HEK293 (cell line): ENCODE measurements at regions not wholly inside any gene's neighbourhood (a gene's known extent, or its start where the extent isn't known, plus 50 kb on each side); places are given as distances from the start of the nearest gene placed in this dataset.
"Not testable (repeated sequence)": the region's sequence is repeated elsewhere in the genome, so short reads cannot be mapped to it uniquely, and the experiment has no call there.

Experiments
- CTCF ChIP-seq: fragments of 450-650 bp; formaldehyde crosslinking; IDR thresholded peaks from 2 replicates; pipeline ENCODE4 v1.5.1; 2016; ENCODE audit warnings: missing biosample characterization, missing genetic modification characterization
- YY1 ChIP-seq: fragments of 450-650 bp; formaldehyde crosslinking; IDR thresholded peaks from 2 replicates; pipeline ENCODE4 v1.5.1; 2018; ENCODE audit warnings: missing biosample characterization, missing genetic modification characterization
- ZFP41 ChIP-seq: fragments of 450-650 bp; formaldehyde crosslinking; IDR thresholded peaks from 2 replicates; pipeline ENCODE4 v1.5.1; 2016; ENCODE audit warnings: missing biosample characterization, missing genetic modification characterization, borderline replicate concordance
- ZIC2 ChIP-seq: fragments of 450-650 bp; formaldehyde crosslinking; IDR thresholded peaks from 2 replicates; pipeline ENCODE4 v1.5.1; 2016; ENCODE audit warnings: missing biosample characterization, missing genetic modification characterization
- ZNF157 ChIP-seq: fragments of 450-650 bp; formaldehyde crosslinking; IDR thresholded peaks from 2 replicates; pipeline ENCODE4 v1.5.1; 2016; ENCODE audit warnings: missing biosample characterization, missing genetic modification characterization
- ZNF16 ChIP-seq: fragments of 450-650 bp; formaldehyde crosslinking; IDR thresholded peaks from 2 replicates; pipeline ENCODE4 v1.5.1; 2016; ENCODE audit warnings: low read depth, missing biosample characterization, missing genetic modification characterization
- ZNF223 ChIP-seq: fragments of 450-650 bp; formaldehyde crosslinking; IDR thresholded peaks from 2 replicates; pipeline ENCODE4 v1.5.1; 2016; ENCODE audit warnings: missing biosample characterization, missing genetic modification characterization
- ZNF324 ChIP-seq: fragments of 450-650 bp; formaldehyde crosslinking; IDR thresholded peaks from 2 replicates; pipeline ENCODE4 v1.5.1; 2016; ENCODE audit warnings: missing biosample characterization, missing genetic modification characterization
- ZNF354C ChIP-seq: fragments of 450-650 bp; formaldehyde crosslinking; IDR thresholded peaks from 2 replicates; pipeline ENCODE4 v1.5.1; 2016; ENCODE audit warnings: missing biosample characterization, missing genetic modification characterization, low read depth, borderline replicate concordance
- ZNF423 ChIP-seq: fragments of 450-650 bp; formaldehyde crosslinking; IDR thresholded peaks from 2 replicates; pipeline ENCODE4 v1.5.1; 2016; ENCODE audit warnings: missing biosample characterization, missing genetic modification characterization
- ZNF433 ChIP-seq: fragments of 450-650 bp; formaldehyde crosslinking; IDR thresholded peaks from 2 replicates; pipeline ENCODE4 v1.5.1; 2016; ENCODE audit warnings: missing biosample characterization, missing genetic modification characterization, low read depth
- ZNF777 ChIP-seq: fragments of 450-650 bp; formaldehyde crosslinking; IDR thresholded peaks from 2 replicates; pipeline ENCODE4 v1.5.1; 2017; ENCODE audit warnings: missing biosample characterization, missing genetic modification characterization, borderline replicate concordance

DNA sequence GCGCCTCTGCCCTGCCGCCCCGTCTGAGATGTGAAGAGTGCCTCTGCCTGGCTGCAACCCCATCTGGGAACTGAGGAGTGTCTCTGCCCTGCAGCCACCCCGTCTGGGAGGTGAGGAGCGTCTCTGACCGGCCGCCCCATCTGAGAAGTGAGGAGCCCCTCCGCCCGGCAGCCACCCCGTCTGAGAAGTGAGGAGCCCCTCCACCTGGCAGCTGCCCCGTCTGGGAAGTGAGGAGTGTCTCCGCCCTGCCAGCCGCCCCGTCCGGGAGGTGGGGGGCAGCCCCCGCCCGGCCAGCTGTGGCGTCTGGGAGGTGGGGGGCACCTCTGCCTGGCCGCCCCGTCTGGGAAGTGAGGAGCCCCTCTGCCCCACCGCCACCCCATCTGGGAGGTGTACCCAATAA, 110.4 kb downstream of the PRKAB2 start:
- not testable (repeated sequence) for TF ChIP-seq ZNF423 (tag by site-specific recombination); YY1 (tag by site-specific recombination); ZNF223 (tag by site-specific recombination); ZNF16; ZNF157 (tag by site-specific recombination); ZFP41; ZIC2; ZNF433 (tag by site-specific recombination); CTCF (tag by site-specific recombination); ZNF324 (tag by site-specific recombination); ZNF777 (tag by site-specific recombination); ZNF354C (tag by site-specific recombination)
